GM20000 (cell line): ENCODE measurements at regions not wholly inside any gene's neighbourhood (a gene's known extent, or its start where the extent isn't known, plus 50 kb on each side); places are given as distances from the start of the nearest gene placed in this dataset.
"Not testable (repeated sequence)": the region's sequence is repeated elsewhere in the genome, so short reads cannot be mapped to it uniquely, and the experiment has no call there.

Experiments used
- DNase-seq: peaks from one replicate; pipeline ENCODE4 v3.0.0; 2012; ENCODE audit warnings: low spot score
- CTCF ChIP-seq: IDR thresholded peaks from 2 replicates; pipeline ENCODE4 v1.5.1; 2012; ENCODE audit warnings: mild to moderate bottlenecking, control low read depth; ENCODE audit errors: extremely low read depth, missing control alignments

- no peak for TF ChIP-seq CTCF
- DNase-seq: no peak
Measured at GRCh38 chr7:16092711-16093110, 328.6 kb downstream of the CRPPA start.

GRCh38 chr7:16091701-16092310 lies 329.5 kb downstream of the CRPPA start:
- no peak for TF ChIP-seq CTCF
- no peak for DNase-seq

GRCh38 chr7:16089801-16090200 lies 331.5 kb downstream of the CRPPA start:
- DNase-seq: no peak
- TF ChIP-seq CTCF: no peak

- DNase-seq: no peak
- TF ChIP-seq CTCF: no peak
Measured at GRCh38 chr7:16089191-16089590, 332.1 kb downstream of the CRPPA start.

- no peak for TF ChIP-seq CTCF
Measured at GRCh38 chr7:16086743-16087142, 334.6 kb downstream of the CRPPA start.

GRCh38 chr7:16085780-16086179 lies 335.6 kb downstream of the CRPPA start:
- DNase-seq: not testable (repeated sequence)

More at GRCh38 chr7:16086743-16087142, 334.6 kb downstream of the CRPPA start:
- DNase-seq: no peak

GRCh38 chr7:16084875-16085274 lies 336.5 kb downstream of the CRPPA start:
- TF ChIP-seq CTCF: no peak
- DNase-seq: no peak

- no peak for TF ChIP-seq CTCF
- no peak for DNase-seq
Measured at GRCh38 chr7:16084370-16084769, 337.0 kb downstream of the CRPPA start.
